OCI-LY1 (cell line): ENCODE measurements at regions not wholly inside any gene's neighbourhood (a gene's known extent, or its start where the extent isn't known, plus 50 kb on each side); places are given as distances from the start of the nearest gene placed in this dataset.

Experiments used
- H2AFZ ChIP-seq: fragments of 200-600 bp; sonication (generic), shearing (Covaris generic); 2 replicates; pipeline ENCODE4 v1.6.0; 2014; ENCODE audit warnings: antibody characterized with exemption, mild to moderate bottlenecking, low read length
- H3F3A ChIP-seq: fragments of 200-600 bp; sonication (generic), shearing (Covaris generic); 2 replicates; pipeline ENCODE4 v1.6.0; 2014; ENCODE audit warnings: mild to moderate bottlenecking, antibody characterized with exemption, low read length, moderate library complexity; ENCODE audit not compliant: insufficient read depth
- H3K27ac ChIP-seq: fragments of 200-600 bp; sonication (generic); 2 replicates; pipeline ENCODE4 v1.5.1; 2014; ENCODE audit warnings: low read length, mixed run types, mild to moderate bottlenecking, low read depth; ENCODE audit not compliant: poor library complexity, severe bottlenecking
- H3K27me3 ChIP-seq: fragments of 200-600 bp; sonication (generic); 2 replicates; pipeline ENCODE4 v1.6.0; 2014; ENCODE audit warnings: antibody characterized with exemption, mild to moderate bottlenecking, low read length, moderate library complexity; ENCODE audit not compliant: insufficient read depth
- H3K36me3 ChIP-seq: fragments of 200-600 bp; sonication (generic); 2 replicates; pipeline ENCODE4 v1.6.1; 2014; ENCODE audit warnings: mild to moderate bottlenecking, antibody characterized with exemption, low read length, moderate library complexity, mixed read lengths; ENCODE audit not compliant: insufficient read depth
- H3K4me1 ChIP-seq: fragments of 200-600 bp; sonication (generic); 2 replicates; pipeline ENCODE4 v1.5.1; 2014; ENCODE audit warnings: mild to moderate bottlenecking, low read length, moderate library complexity; ENCODE audit not compliant: insufficient read depth, severe bottlenecking
- H3K4me2 ChIP-seq: fragments of 200-600 bp; sonication (generic), shearing (Covaris generic); 2 replicates; pipeline ENCODE4 v1.6.1; 2014; ENCODE audit warnings: low read length
- H3K4me3 ChIP-seq: fragments of 200-600 bp; sonication (generic); 2 replicates; pipeline ENCODE4 v1.5.1; 2014; ENCODE audit warnings: low read length, low read depth, mild to moderate bottlenecking, mixed read lengths; ENCODE audit not compliant: poor library complexity, severe bottlenecking
- H3K79me2 ChIP-seq: fragments of 200-600 bp; shearing (Covaris generic); 2 replicates; pipeline ENCODE4 v1.6.1; 2016; ENCODE audit warnings: mixed run types, low read length, mixed read lengths; ENCODE audit not compliant: insufficient read depth
- H3K9ac ChIP-seq: fragments of 200-600 bp; sonication (generic), shearing (Covaris generic); 2 replicates; pipeline ENCODE4 v1.6.1; 2014; ENCODE audit warnings: mild to moderate bottlenecking, low read length, mixed read lengths
- H3K9me2 ChIP-seq: fragments of 200-600 bp; sonication (generic), shearing (Covaris generic); 2 replicates; pipeline ENCODE4 v1.6.1; 2014; ENCODE audit warnings: low read depth, mild to moderate bottlenecking, low read length, mixed read lengths
- H3K9me3 ChIP-seq: fragments of 200-600 bp; shearing (Covaris generic); 2 replicates; pipeline ENCODE4 v1.6.1; 2014; ENCODE audit warnings: low read length, mixed read lengths
- H4K20me1 ChIP-seq: fragments of 200-600 bp; sonication (generic), shearing (Covaris generic); 2 replicates; pipeline ENCODE4 v1.6.0; 2016; ENCODE audit warnings: mild to moderate bottlenecking, low read length; ENCODE audit not compliant: insufficient read depth
- CTCF ChIP-seq: fragments of 200-600 bp; sonication (generic), shearing (Covaris generic); IDR thresholded peaks from 2 replicates; pipeline ENCODE4 v1.5.1; 2017; ENCODE audit warnings: mild to moderate bottlenecking, antibody characterized with exemption, low read length, moderate library complexity, mixed read lengths
- EZH2 ChIP-seq: fragments of 200-600 bp; sonication (generic), shearing (Covaris generic); IDR thresholded peaks from 2 replicates; pipeline ENCODE4 v1.8.0; 2017; ENCODE audit warnings: borderline replicate concordance, mixed run types, mild to moderate bottlenecking, antibody characterized with exemption, low read length, moderate library complexity, mixed read lengths

GRCh38 chr15:79769933-79770759 is 126.7 kb downstream of the MTHFS start:
- H3K4me1 ChIP-seq, result no peaks in the 10 kb centered on the region

GRCh38 chr15:79773128-79773527 is 123.7 kb downstream of the MTHFS start:
- H3K9me3 ChIP-seq, result no peaks in the 10 kb centered on the region
- no peaks in the 10 kb centered on the region for H3K79me2 ChIP-seq
- no peak overlapping the region for H3K4me3 ChIP-seq
- H3F3A ChIP-seq, result no peaks in the 10 kb centered on the region
- H3K9ac ChIP-seq, result no peak overlapping the region
- no peaks in the 10 kb centered on the region for H3K9me2 ChIP-seq
- H4K20me1 ChIP-seq, result no peaks in the 10 kb centered on the region
- H3K4me2 ChIP-seq, result no peak overlapping the region
- TF ChIP-seq CTCF (no peak), EZH2 (no peak)
- H3K27ac ChIP-seq, result no peak overlapping the region
- no peaks in the 10 kb centered on the region for H3K27me3 ChIP-seq
- H2AFZ ChIP-seq, result no peak overlapping the region
- H3K36me3 ChIP-seq, result no peaks in the 10 kb centered on the region
- H3K4me1 ChIP-seq, result no peaks in the 10 kb centered on the region

More at GRCh38 chr15:79769933-79770759, 126.7 kb downstream of the MTHFS start:
- H3K36me3 ChIP-seq, result no peaks in the 10 kb centered on the region
- H4K20me1 ChIP-seq, result no peaks in the 10 kb centered on the region
- H3K79me2 ChIP-seq, result no peaks in the 10 kb centered on the region
- no peak overlapping the region for H3K4me3 ChIP-seq
- H3K9me2 ChIP-seq, result no peaks in the 10 kb centered on the region
- H3K27ac ChIP-seq, result no peak overlapping the region
- no peaks in the 10 kb centered on the region for H3K27me3 ChIP-seq
- H2AFZ ChIP-seq, result no peak overlapping the region
- H3F3A ChIP-seq, result no peaks in the 10 kb centered on the region
- H3K4me2 ChIP-seq, result no peak overlapping the region
- H3K9me3 ChIP-seq, result no peaks in the 10 kb centered on the region
- TF ChIP-seq CTCF (no peak), EZH2 (no peak)
- H3K9ac ChIP-seq, result no peak overlapping the region

DNA sequence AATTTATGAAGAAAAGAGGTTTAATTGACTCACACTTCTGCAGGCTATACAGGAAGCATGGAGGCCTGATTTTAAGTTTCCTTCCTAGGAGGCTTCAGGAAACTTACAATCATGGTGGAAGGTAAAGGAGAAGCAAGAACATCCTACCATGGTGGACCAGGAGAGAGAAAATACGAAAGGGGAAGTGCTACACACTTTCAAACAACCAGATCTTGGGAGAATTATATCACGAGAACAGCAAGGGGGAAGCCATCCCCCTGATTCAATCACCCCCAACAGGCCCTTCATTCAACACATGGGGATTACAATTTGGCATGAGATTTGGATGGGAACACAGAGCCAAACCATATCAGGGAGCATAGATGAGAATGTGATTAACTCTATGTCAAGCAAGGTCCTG is 121.0 kb downstream of the MTHFS start:
- H3K9ac ChIP-seq, result no peak overlapping the region
- no peak overlapping the region for H3K4me3 ChIP-seq
- TF ChIP-seq EZH2 (no peak), CTCF (no peak)
- no peak overlapping the region for H3K4me2 ChIP-seq
- H4K20me1 ChIP-seq, result no peaks in the 10 kb centered on the region
- H3K79me2 ChIP-seq, result no peaks in the 10 kb centered on the region
- no peak overlapping the region for H3K27ac ChIP-seq
- H3K27me3 ChIP-seq, result no peaks in the 10 kb centered on the region
- no peaks in the 10 kb centered on the region for H3K9me2 ChIP-seq
- no peaks in the 10 kb centered on the region for H3K9me3 ChIP-seq
- H3K4me1 ChIP-seq, result no peaks in the 10 kb centered on the region
- H2AFZ ChIP-seq, result no peak overlapping the region
- no peaks in the 10 kb centered on the region for H3K36me3 ChIP-seq
- H3F3A ChIP-seq, result no peaks in the 10 kb centered on the region
